T-helper 2 cell treated with Interferon-gamma antibody and Interleukin-4, amounts not matched to agents 5 μg/mL and 100 μg/mL, for 36 hours (primary cell): ENCODE measurements at regions not wholly inside any gene's neighbourhood (a gene's known extent, or its start where the extent isn't known, plus 50 kb on each side); places are given as distances from the start of the nearest gene placed in this dataset.

Source experiments
- DNase-seq: peaks from one replicate; pipeline ENCODE4 v3.0.0; 2021; ENCODE audit warnings: low spot score
- H3K27ac Mint-ChIP-seq: one replicate; pipeline ENCODE4 v1.8.0; 2021; ENCODE audit warnings: mild to moderate bottlenecking, mixed read lengths
- H3K27me3 Mint-ChIP-seq: one replicate; pipeline ENCODE4 v1.8.0; 2021; ENCODE audit warnings: low read depth, mixed read lengths
- H3K36me3 Mint-ChIP-seq: one replicate; pipeline ENCODE4 v1.8.0; 2021; ENCODE audit warnings: low read depth, mixed read lengths
- H3K4me1 Mint-ChIP-seq: one replicate; pipeline ENCODE4 v1.8.0; 2021; ENCODE audit warnings: low read depth, mixed read lengths
- H3K4me3 Mint-ChIP-seq: one replicate; pipeline ENCODE4 v1.8.0; 2022; ENCODE audit warnings: mild to moderate bottlenecking, moderate library complexity, mixed read lengths
- H3K9me3 Mint-ChIP-seq: one replicate; pipeline ENCODE4 v1.8.0; 2021; ENCODE audit warnings: mixed read lengths

DNA sequence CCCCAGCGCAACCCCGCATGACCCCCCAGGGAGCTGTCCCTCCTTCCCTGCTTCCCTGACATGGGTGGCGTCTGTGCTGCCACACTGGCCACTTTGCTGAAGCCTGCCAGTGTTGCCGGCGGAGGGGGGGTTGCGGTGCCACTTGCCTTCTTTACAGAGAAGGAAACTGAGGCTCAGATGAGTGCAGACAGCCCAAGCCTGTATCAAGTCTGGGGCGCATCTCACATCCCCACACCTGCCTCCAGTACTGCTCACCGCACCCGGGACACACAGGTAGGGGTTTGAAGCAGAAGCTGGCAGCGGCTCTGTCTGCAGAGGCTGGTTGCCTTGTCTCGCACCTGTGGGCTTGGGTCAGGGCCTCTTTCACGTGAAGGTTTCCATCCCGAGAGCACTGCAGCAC lies 104.7 kb upstream of the RTL1 start:
- Mint-ChIP-seq H3K4me3 (no peak overlapping the region), H3K27me3 (peaks cover 13% of the 10 kb centered on the region), H3K36me3 (no peaks in the 10 kb centered on the region)

DNA sequence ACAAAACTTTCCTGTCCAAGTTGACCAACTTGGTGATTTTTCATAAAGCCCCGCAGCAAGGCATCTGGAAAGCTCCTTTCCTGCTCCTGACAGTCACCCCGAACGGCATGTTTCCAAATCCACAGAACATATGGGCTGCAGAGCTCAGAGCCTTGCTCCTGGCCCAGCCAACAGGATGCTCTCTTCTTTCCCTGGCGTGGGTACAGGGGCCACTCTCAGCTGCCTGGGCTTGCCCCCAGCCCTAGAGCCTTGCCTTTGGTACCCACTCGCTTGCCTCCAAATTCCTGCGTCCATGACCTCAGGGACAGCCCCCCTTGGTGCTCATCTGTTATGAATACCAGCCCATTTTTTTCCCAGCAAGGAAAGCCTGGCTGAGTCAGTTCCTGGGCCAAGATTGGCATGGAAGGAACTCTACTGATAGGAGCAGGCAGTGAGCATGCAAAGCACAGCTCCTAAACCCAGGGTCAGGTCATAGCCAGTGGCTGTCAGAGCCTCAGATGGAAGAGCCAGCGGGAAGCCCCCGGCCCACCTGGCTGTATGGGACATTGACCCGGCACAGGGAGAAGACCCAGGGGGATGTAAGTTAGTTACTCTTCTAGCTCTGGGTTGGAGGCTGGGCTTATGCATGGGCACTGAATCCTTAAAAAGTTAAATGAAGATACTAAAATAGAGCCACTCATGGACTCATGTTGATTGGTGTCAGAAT lies 105.3 kb upstream of the RTL1 start:
- H3K9me3 Mint-ChIP-seq: no peaks in the 10 kb centered on the region
- H3K4me3 Mint-ChIP-seq: no peak overlapping the region
- H3K27me3 Mint-ChIP-seq: peaks cover 13% of the 10 kb centered on the region
- H3K27ac Mint-ChIP-seq: no peak overlapping the region
- no peaks in the 10 kb centered on the region for H3K36me3 Mint-ChIP-seq
- no peak for DNase-seq
- peaks cover 9% of the 10 kb centered on the region for H3K4me1 Mint-ChIP-seq

More for the DNA sequence above, 104.7 kb upstream of the RTL1 start:
- H3K27ac Mint-ChIP-seq: no peak overlapping the region
- H3K4me1 Mint-ChIP-seq: peaks cover 9% of the 10 kb centered on the region
- DNase-seq: no peak
- no peaks in the 10 kb centered on the region for H3K9me3 Mint-ChIP-seq

DNA sequence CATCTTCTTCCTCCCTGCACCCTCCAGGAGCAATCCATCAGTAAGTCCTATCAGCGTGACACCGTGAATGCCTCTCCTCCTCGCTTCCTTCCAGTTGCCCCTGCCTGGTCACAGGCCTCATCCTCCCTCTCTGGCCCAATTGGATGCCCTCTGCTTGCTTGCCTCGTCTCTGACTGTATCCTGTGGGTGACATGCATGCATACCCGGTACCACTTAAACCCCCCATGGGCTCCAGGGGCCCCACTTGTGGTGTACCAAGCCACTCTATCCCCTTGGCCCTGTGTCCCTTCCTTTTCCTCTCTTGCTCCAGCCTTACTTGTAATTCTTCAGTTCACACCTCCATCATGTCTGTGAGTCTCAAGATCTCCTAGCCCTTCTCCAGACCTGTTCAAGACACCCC lies 106.0 kb upstream of the RTL1 start:
- peaks cover 9% of the 10 kb centered on the region for H3K4me1 Mint-ChIP-seq
- DNase-seq: no peak
- H3K9me3 Mint-ChIP-seq: no peaks in the 10 kb centered on the region
- no peak overlapping the region for H3K4me3 Mint-ChIP-seq
- peaks cover 11% of the 10 kb centered on the region for H3K27me3 Mint-ChIP-seq
- no peaks in the 10 kb centered on the region for H3K36me3 Mint-ChIP-seq
- H3K27ac Mint-ChIP-seq: no peak overlapping the region

DNA sequence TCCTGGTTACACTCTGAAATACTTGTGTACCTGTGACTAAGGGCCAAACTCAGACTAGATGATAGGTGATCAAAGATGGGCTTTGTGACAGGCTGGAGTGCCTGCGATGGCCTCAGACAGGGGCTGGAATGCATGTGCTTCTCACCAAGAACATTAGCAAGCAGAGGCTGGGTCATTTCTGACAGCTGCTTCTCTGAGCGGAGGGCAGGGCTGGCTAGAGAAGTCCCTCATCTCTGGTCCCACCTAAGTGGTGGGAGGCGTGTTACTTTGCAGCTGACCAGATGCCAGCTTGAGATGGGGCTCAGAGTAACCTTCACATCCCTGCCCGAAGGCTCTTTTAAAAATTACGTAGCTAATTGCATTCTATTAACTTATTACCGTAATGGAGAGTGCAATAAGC lies 106.8 kb upstream of the RTL1 start:
- Mint-ChIP-seq H3K27ac (no peak overlapping the region), H3K4me1 (peaks cover 7% of the 10 kb centered on the region), H3K27me3 (peaks cover 10% of the 10 kb centered on the region), H3K4me3 (no peak overlapping the region), H3K9me3 (no peaks in the 10 kb centered on the region), H3K36me3 (no peaks in the 10 kb centered on the region)
- DNase-seq: no peak

DNA sequence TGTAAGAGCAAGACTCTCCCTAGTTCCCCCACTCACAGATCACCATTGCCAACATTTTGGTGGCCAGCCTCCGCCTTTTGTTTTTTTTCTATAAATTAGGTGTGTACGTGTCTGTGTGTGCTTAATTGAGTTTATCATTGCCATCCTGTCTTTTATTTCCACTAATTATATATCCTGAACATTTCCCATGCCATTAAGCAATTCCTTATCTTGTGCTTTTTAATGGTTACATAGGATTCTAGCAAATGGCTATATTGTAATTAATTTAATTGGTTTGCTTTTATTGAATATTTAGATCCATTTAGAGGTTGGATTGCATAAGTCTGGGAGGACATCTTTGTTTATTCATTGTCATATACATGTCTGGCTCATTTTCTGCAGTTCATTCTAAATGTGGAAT lies 107.3 kb upstream of the RTL1 start:
- no peak for DNase-seq
- no peaks in the 10 kb centered on the region for H3K36me3 Mint-ChIP-seq
- no peak overlapping the region for H3K4me3 Mint-ChIP-seq
- H3K27ac Mint-ChIP-seq: no peak overlapping the region
- H3K27me3 Mint-ChIP-seq: peaks cover 10% of the 10 kb centered on the region
- H3K4me1 Mint-ChIP-seq: peaks cover 3% of the 10 kb centered on the region
- H3K9me3 Mint-ChIP-seq: no peaks in the 10 kb centered on the region

DNA sequence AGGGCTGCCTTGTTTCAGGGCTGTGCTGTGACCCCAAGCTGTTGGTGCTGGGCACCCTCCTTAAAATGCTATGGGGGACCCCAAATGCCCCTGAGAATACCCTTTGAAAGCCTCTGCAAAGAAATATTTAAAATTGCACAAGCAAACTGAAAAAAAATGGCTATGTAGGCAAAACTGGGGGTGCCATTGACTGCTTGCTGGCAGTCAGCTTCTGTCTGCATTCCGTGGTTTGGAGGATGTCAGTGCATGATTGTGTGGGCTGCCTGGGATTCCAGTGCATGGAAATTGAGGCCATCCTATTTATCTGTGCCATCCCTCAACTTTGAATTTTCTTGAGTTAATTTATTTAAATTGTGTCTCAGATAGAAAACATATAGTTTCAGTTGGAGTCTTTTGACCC lies 113.7 kb upstream of the RTL1 start:
- Mint-ChIP-seq H3K9me3 (no peaks in the 10 kb centered on the region), H3K36me3 (no peaks in the 10 kb centered on the region), H3K27me3 (peaks cover 5% of the 10 kb centered on the region), H3K4me3 (no peak overlapping the region), H3K27ac (no peak overlapping the region), H3K4me1 (no peaks in the 10 kb centered on the region)
- no peak for DNase-seq

DNA sequence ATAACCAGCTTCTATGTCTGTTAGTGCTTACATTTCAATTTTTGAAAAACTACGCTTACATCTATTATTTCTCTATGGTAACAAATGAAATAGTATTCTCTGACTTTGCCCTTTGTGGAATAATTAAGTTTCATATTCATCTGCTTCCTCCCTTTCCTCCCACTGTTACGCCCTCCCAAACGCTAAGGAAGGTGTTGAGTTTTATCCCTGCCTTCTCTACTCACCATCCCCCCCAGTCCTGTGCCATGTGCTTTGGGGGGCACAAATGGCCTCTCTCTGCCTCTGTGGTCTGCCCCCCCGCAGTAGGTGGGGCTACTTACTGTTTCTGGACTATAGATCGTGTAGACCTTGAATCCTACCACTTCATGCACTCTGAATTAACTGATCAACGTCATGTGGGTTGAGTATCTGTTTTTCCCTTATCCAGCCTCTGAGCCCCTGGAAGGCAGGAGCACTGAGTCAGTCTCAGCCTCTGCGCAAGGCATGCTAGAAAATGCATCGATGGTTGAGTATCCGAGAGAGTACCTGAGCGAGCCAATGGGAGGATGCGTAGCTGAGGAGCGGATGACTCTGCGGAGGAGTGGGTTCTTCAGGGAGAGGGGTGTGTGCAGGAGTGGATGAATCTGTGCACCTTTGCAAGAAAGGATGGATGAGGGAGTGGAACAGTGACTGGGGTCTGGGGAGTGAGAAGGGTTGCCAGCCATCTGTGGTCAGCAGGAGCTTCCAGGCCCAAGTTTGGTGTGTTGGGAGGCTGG lies 114.5 kb upstream of the RTL1 start:
- H3K4me3 Mint-ChIP-seq: no peak overlapping the region
- DNase-seq: no peak
- H3K27ac Mint-ChIP-seq: no peak overlapping the region
- no peaks in the 10 kb centered on the region for H3K36me3 Mint-ChIP-seq
- no peaks in the 10 kb centered on the region for H3K9me3 Mint-ChIP-seq
- no peaks in the 10 kb centered on the region for H3K27me3 Mint-ChIP-seq
- H3K4me1 Mint-ChIP-seq: no peaks in the 10 kb centered on the region

DNA sequence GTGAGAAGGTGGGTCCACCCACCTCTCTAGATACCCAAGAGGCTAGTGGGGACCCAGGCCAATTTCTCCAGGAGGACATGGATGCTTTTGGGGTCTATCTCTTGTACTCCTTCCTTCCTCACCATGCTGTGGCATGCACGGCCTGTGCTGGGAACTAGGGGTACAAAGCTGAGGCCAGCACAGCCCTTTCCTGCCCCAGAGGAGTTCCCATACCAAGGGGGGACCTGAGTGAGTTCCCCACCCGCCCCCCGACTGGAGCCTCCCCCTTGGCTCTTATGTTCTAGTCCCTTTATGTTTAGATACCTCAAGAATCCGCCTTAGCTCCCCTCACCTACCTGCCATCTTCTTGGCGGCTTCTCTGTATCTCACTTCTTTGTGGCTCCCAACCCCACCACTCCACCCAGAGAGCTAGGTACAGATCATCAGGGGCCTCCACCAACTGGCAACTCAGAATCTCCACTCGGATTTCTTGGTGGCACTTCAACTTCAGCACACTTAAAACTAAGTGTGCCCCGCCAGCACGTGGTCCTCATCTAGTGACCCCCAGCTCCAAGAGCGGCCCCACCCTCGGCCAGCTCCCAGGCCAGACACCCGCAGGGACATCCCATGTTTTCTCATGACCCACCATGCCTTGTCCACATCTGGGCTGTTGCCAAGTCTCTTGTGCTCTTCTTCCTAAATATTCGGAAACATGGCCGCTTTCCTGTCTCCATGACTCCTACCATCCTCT lies 115.2 kb upstream of the RTL1 start:
- Mint-ChIP-seq H3K36me3 (no peaks in the 10 kb centered on the region), H3K27ac (no peak overlapping the region)

DNA sequence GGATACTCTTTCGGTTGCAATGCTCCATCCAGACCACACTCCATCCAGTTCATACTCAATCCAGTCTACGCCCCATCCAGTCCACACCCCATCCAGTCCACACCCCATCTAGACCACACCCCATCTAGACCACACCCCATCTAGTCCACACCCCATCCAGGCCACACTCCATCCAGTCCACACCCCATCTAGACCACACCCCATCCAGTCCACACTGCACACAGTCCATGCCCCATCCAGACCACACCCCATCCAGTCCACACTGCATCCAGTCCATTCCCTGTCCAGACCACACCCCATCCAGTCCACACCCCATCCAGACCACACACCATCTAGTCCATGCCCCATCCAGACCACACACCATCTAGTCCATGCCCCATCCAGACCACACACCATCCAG lies 116.0 kb upstream of the RTL1 start:
- Mint-ChIP-seq H3K27me3 (no peaks in the 10 kb centered on the region), H3K27ac (no peak overlapping the region), H3K4me3 (no peak overlapping the region), H3K36me3 (no peaks in the 10 kb centered on the region), H3K9me3 (no peaks in the 10 kb centered on the region), H3K4me1 (no peaks in the 10 kb centered on the region)
- no peak for DNase-seq

More for the DNA sequence above, 115.2 kb upstream of the RTL1 start:
- H3K4me1 Mint-ChIP-seq: no peaks in the 10 kb centered on the region
- H3K9me3 Mint-ChIP-seq: no peaks in the 10 kb centered on the region
- DNase-seq: peak; percentile 2
- no peak overlapping the region for H3K4me3 Mint-ChIP-seq
- H3K27me3 Mint-ChIP-seq: no peaks in the 10 kb centered on the region

DNA sequence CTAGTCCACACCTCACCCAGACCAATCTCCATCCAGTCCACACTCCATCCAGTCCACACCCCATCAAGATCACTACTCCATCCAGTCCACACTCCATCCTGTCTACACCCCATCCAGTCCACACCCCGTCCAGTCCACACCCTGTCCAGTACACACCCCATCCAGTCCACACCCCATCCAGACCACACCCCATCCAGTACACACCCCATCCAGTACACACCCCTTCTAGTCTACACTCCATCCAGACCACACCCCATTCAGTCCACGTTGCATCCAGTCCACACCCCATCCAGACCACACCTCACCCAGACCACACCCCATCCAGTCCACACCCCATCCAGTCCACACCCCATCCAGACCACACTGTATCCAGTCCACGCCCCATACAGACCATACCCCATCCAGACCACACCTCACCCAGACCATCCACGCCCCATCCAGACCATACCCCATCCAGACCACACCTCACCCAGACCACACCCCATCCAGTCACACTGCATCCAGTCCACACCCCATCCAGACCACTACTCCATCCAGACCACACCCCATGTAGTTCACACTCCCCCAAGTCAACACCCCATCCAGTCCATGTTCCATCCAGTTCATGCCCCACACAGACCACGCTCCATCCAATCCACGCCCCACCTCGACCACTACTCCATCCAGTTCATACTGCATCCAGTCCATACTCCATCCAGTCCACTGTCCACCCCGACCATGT lies 116.6 kb upstream of the RTL1 start:
- no peak overlapping the region for H3K4me3 Mint-ChIP-seq
- peak; percentile 1 for DNase-seq
- H3K27ac Mint-ChIP-seq: no peak overlapping the region

DNA sequence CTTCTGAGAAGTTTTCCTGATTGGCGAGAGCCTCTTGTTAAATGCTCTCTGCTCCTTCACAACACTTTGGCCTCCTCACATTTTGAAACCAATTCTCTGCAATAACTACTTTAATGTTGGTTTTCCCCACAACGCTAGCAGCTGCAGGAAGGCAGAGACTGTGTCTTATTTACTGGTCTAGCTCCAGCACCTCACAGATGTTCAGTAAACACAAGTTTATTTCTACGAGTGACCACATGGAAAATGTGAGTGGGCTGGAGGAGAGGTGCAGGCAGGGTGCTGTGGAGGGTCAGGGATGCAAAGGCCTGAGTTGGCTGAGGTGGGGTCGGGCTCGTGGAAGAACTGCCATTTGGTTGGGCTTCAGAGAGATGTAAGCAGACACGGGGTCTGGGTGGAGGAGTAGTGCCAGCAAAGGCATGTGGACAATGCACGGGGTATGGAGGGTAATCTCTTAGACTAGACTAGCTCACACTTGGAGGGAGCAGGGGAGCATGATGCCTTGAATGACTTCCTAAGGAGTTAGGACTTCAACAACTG lies 117.4 kb upstream of the RTL1 start:
- no peaks in the 10 kb centered on the region for H3K4me1 Mint-ChIP-seq
- H3K4me3 Mint-ChIP-seq: no peak overlapping the region
- H3K27me3 Mint-ChIP-seq: no peaks in the 10 kb centered on the region
- no peaks in the 10 kb centered on the region for H3K9me3 Mint-ChIP-seq
- H3K36me3 Mint-ChIP-seq: no peaks in the 10 kb centered on the region
- no peak for DNase-seq
- no peak overlapping the region for H3K27ac Mint-ChIP-seq

More for the DNA sequence above, 116.6 kb upstream of the RTL1 start:
- H3K4me1 Mint-ChIP-seq: no peaks in the 10 kb centered on the region
- H3K9me3 Mint-ChIP-seq: no peaks in the 10 kb centered on the region
- H3K27me3 Mint-ChIP-seq: no peaks in the 10 kb centered on the region
- no peaks in the 10 kb centered on the region for H3K36me3 Mint-ChIP-seq

DNA sequence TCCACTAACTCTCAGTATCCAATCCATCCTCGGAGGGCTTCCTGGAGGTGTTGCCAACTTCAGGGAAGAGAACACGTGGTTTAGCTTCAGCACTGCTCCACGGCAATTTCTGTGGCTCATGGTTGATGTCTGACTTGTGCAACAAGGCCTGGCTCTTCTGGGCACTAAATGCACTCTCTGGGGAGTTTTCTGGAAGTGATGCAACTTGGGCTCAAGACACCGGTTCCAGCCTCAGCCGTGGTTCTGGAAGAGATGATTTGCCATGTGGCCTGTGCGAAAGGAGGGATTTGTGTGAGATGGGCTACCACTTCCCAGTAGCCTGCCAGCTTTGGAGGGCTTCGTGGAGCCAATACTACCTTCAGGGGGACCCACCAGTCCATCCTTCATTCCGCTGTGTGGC lies 118.6 kb upstream of the RTL1 start:
- no peak overlapping the region for H3K27ac Mint-ChIP-seq
- H3K27me3 Mint-ChIP-seq: no peaks in the 10 kb centered on the region
- H3K4me3 Mint-ChIP-seq: no peak overlapping the region
- no peaks in the 10 kb centered on the region for H3K9me3 Mint-ChIP-seq
- no peaks in the 10 kb centered on the region for H3K36me3 Mint-ChIP-seq
- DNase-seq: no peak
- H3K4me1 Mint-ChIP-seq: no peaks in the 10 kb centered on the region

DNA sequence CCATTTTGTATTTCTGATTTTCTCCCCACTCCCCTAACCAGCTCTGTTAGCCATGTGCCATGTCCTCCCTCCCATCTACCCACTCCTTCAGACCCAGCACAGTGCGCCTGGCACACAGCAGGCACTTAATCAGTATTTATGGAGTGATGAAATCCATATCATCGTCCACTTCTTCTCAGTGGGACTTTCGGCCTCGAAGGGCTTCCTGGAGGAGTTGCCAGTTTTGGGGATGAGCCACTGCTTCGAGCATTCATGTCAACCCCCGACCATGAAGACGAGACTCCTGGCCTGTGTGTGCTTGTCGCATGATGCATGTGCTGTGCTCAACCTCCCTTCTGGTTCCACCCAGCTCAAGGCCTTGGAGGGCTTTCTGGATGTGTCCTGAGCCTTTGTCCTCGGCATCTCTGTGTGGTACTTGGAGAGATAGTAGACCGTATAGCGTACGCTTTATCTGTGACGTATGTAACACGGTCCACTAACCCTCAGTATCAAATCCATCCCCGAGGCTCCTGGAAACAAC lies 119.5 kb upstream of the RTL1 start:
- no peak for DNase-seq
- Mint-ChIP-seq H3K9me3 (no peaks in the 10 kb centered on the region), H3K27ac (no peak overlapping the region), H3K4me3 (no peak overlapping the region), H3K36me3 (no peaks in the 10 kb centered on the region), H3K27me3 (no peaks in the 10 kb centered on the region), H3K4me1 (no peaks in the 10 kb centered on the region)
